ENCODE measurements at regions not wholly inside any gene's neighbourhood (a gene's known extent, or its start where the extent isn't known, plus 50 kb on each side); places are given as distances from the start of the nearest gene placed in this dataset.

GRCh38 chr10:64329510-64329909, 808.3 kb downstream of the REEP3 start:
- no peak for TF ChIP-seq CTCF (IDR thresholded peaks at IDR 0.05; ENCODE audit: borderline replicate concordance, control extremely low read depth, extremely low read depth, insufficient read depth, missing control alignments)
- DNase-seq (ENCODE audit: low spot score) = no peak
- in situ Hi-C loops (cut with MboI; ENCODE audit: low sequenced_read_pairs, unreplicated experiment) = no loop called here

GRCh38 chr10:64332551-64332950, 811.4 kb downstream of the REEP3 start:
- TF ChIP-seq CTCF (IDR thresholded peaks at IDR 0.05; ENCODE audit: borderline replicate concordance, control extremely low read depth, extremely low read depth, insufficient read depth, missing control alignments) = no peak
- in situ Hi-C loops (cut with MboI; ENCODE audit: low sequenced_read_pairs, unreplicated experiment) = no loop called here
- DNase-seq (ENCODE audit: low spot score) = no peak

- DNase-seq (ENCODE audit: low spot score) = no peak
- in situ Hi-C loops (cut with MboI; ENCODE audit: low sequenced_read_pairs, unreplicated experiment) = no loop called here
- TF ChIP-seq CTCF (IDR thresholded peaks at IDR 0.05; ENCODE audit: borderline replicate concordance, control extremely low read depth, extremely low read depth, insufficient read depth, missing control alignments) = no peak
Observed at GRCh38 chr10:64334084-64334483, 812.9 kb downstream of the REEP3 start.

- TF ChIP-seq CTCF (IDR thresholded peaks at IDR 0.05; ENCODE audit: borderline replicate concordance, control extremely low read depth, extremely low read depth, insufficient read depth, missing control alignments) = no peak
- no peak for DNase-seq (ENCODE audit: low spot score)
Observed at GRCh38 chr10:64344211-64344610, 823.0 kb downstream of the REEP3 start.

GRCh38 chr10:64345856-64346255, 824.7 kb downstream of the REEP3 start:
- in situ Hi-C loops (cut with MboI; ENCODE audit: low sequenced_read_pairs, unreplicated experiment) = no loop called here
- no peak for TF ChIP-seq CTCF (IDR thresholded peaks at IDR 0.05; ENCODE audit: borderline replicate concordance, control extremely low read depth, extremely low read depth, insufficient read depth, missing control alignments)
- no peak for DNase-seq (ENCODE audit: low spot score)

More at GRCh38 chr10:64344211-64344610, 823.0 kb downstream of the REEP3 start:
- in situ Hi-C loops (cut with MboI; ENCODE audit: low sequenced_read_pairs, unreplicated experiment) = no loop called here

- TF ChIP-seq CTCF (IDR thresholded peaks at IDR 0.05; ENCODE audit: borderline replicate concordance, control extremely low read depth, extremely low read depth, insufficient read depth, missing control alignments) = no peak
- in situ Hi-C loops (cut with MboI; ENCODE audit: low sequenced_read_pairs, unreplicated experiment) = no loop called here
- DNase-seq (ENCODE audit: low spot score) = no peak
Observed at GRCh38 chr10:64346389-64346788, 825.2 kb downstream of the REEP3 start.

GRCh38 chr10:64350665-64351064, 829.5 kb downstream of the REEP3 start:
- TF ChIP-seq CTCF (IDR thresholded peaks at IDR 0.05; ENCODE audit: borderline replicate concordance, control extremely low read depth, extremely low read depth, insufficient read depth, missing control alignments) = no peak
- DNase-seq (ENCODE audit: low spot score) = no peak
- in situ Hi-C loops (cut with MboI; ENCODE audit: low sequenced_read_pairs, unreplicated experiment) = no loop called here

All from GM13976 (cell line).